ENCODE measurements at regions not wholly inside any gene's neighbourhood (a gene's known extent, or its start where the extent isn't known, plus 50 kb on each side); places are given as distances from the start of the nearest gene placed in this dataset.

GRCh38 chr12:85504624-85505023, 224.6 kb downstream of the ALX1 start:
- Histone ChIP-seq H2AFZ (ENCODE audit: low read length) (no peak overlapping the region), H3K36me3 (ENCODE audit: insufficient read depth, low read length) (no peaks in the 10 kb centered on the region), H3K4me3 (ENCODE audit: low read length, poor library complexity, severe bottlenecking) (no peak overlapping the region), H3K79me2 (ENCODE audit: insufficient read depth, low read length) (no peaks in the 10 kb centered on the region), H3K9me2 (replicated peaks; ENCODE audit: low read depth, low read length) (no peaks in the 10 kb centered on the region), H3K9ac (ENCODE audit: low read depth, low read length, poor library complexity, severe bottlenecking) (no peak overlapping the region), H3K9me3 (ENCODE audit: insufficient read depth, low read depth, low read length) (no peaks in the 10 kb centered on the region), H3K4me1 (ENCODE audit: insufficient read depth, low read length, poor library complexity, severe bottlenecking) (peaks cover 7% of the 10 kb centered on the region), H3K27me3 (ENCODE audit: insufficient read depth, low read length, poor library complexity, severe bottlenecking) (no peaks in the 10 kb centered on the region), H3K4me2 (ENCODE audit: low read depth, low read length, poor library complexity, severe bottlenecking) (no peak overlapping the region), H4K20me1 (ENCODE audit: insufficient read depth, low read length, poor library complexity, severe bottlenecking) (no peaks in the 10 kb centered on the region), H3F3A (ENCODE audit: low read depth) (no peaks in the 10 kb centered on the region)
- TF ChIP-seq CTCF (conservative IDR thresholded peaks at IDR 0.05; ENCODE audit: low read length) = no peak
- TF ChIP-seq EZH2phosphoT487 (IDR thresholded peaks at IDR 0.05; ENCODE audit: borderline replicate concordance) = no peak

GRCh38 chr12:85507456-85507855, 227.4 kb downstream of the ALX1 start:
- no peak overlapping the region for H2AFZ ChIP-seq (ENCODE audit: low read length)
- no peaks in the 10 kb centered on the region for H3K9me3 ChIP-seq (ENCODE audit: insufficient read depth, low read depth, low read length)
- no peaks in the 10 kb centered on the region for H3K27me3 ChIP-seq (ENCODE audit: insufficient read depth, low read length, poor library complexity, severe bottlenecking)
- TF ChIP-seq CTCF (conservative IDR thresholded peaks at IDR 0.05; ENCODE audit: low read length) (no peak), EZH2phosphoT487 (IDR thresholded peaks at IDR 0.05; ENCODE audit: borderline replicate concordance) (no peak)
- H3K36me3 ChIP-seq (ENCODE audit: insufficient read depth, low read length) = no peaks in the 10 kb centered on the region
- H3K4me3 ChIP-seq (ENCODE audit: low read length, poor library complexity, severe bottlenecking) = no peak overlapping the region
- H3K9ac ChIP-seq (ENCODE audit: low read depth, low read length, poor library complexity, severe bottlenecking) = no peak overlapping the region
- H3F3A ChIP-seq (ENCODE audit: low read depth) = no peaks in the 10 kb centered on the region
- no peaks in the 10 kb centered on the region for H4K20me1 ChIP-seq (ENCODE audit: insufficient read depth, low read length, poor library complexity, severe bottlenecking)
- H3K4me1 ChIP-seq (ENCODE audit: insufficient read depth, low read length, poor library complexity, severe bottlenecking) = peaks cover 14% of the 10 kb centered on the region
- no peaks in the 10 kb centered on the region for H3K79me2 ChIP-seq (ENCODE audit: insufficient read depth, low read length)
- H3K9me2 ChIP-seq (replicated peaks; ENCODE audit: low read depth, low read length) = no peaks in the 10 kb centered on the region
- H3K4me2 ChIP-seq (ENCODE audit: low read depth, low read length, poor library complexity, severe bottlenecking) = no peak overlapping the region

GRCh38 chr12:85509081-85509856, 229.2 kb downstream of the ALX1 start:
- TF ChIP-seq CTCF (conservative IDR thresholded peaks at IDR 0.05; ENCODE audit: low read length) (no peak), EZH2phosphoT487 (IDR thresholded peaks at IDR 0.05; ENCODE audit: borderline replicate concordance) (no peak)
- Histone ChIP-seq H3K9me2 (replicated peaks; ENCODE audit: low read depth, low read length) (no peaks in the 10 kb centered on the region), H2AFZ (ENCODE audit: low read length) (no peak overlapping the region), H3F3A (ENCODE audit: low read depth) (no peaks in the 10 kb centered on the region), H3K27me3 (ENCODE audit: insufficient read depth, low read length, poor library complexity, severe bottlenecking) (no peaks in the 10 kb centered on the region), H3K79me2 (ENCODE audit: insufficient read depth, low read length) (no peaks in the 10 kb centered on the region), H3K4me1 (ENCODE audit: insufficient read depth, low read length, poor library complexity, severe bottlenecking) (peaks cover 14% of the 10 kb centered on the region), H3K36me3 (ENCODE audit: insufficient read depth, low read length) (no peaks in the 10 kb centered on the region), H4K20me1 (ENCODE audit: insufficient read depth, low read length, poor library complexity, severe bottlenecking) (no peaks in the 10 kb centered on the region), H3K4me2 (ENCODE audit: low read depth, low read length, poor library complexity, severe bottlenecking) (peak overlapping the region; percentile 26), H3K9ac (ENCODE audit: low read depth, low read length, poor library complexity, severe bottlenecking) (no peak overlapping the region), H3K9me3 (ENCODE audit: insufficient read depth, low read depth, low read length) (no peaks in the 10 kb centered on the region), H3K4me3 (ENCODE audit: low read length, poor library complexity, severe bottlenecking) (no peak overlapping the region)

All from Loucy (cell line).